Retina (tissue), 1 donor: ENCODE measurements at regions not wholly inside any gene's neighbourhood (a gene's known extent, or its start where the extent isn't known, plus 50 kb on each side); places are given as distances from the start of the nearest gene placed in this dataset.
A peak's percentile ranks its signal among the peaks of the same experiment; 100 is the strongest.
"Not testable (repeated sequence)": the region's sequence is repeated elsewhere in the genome, so short reads cannot be mapped to it uniquely, and the experiment has no call there.

Source experiments
- DNase-seq: peaks from one replicate; pipeline ENCODE4 v3.0.0-alpha.2; 2016

DNA sequence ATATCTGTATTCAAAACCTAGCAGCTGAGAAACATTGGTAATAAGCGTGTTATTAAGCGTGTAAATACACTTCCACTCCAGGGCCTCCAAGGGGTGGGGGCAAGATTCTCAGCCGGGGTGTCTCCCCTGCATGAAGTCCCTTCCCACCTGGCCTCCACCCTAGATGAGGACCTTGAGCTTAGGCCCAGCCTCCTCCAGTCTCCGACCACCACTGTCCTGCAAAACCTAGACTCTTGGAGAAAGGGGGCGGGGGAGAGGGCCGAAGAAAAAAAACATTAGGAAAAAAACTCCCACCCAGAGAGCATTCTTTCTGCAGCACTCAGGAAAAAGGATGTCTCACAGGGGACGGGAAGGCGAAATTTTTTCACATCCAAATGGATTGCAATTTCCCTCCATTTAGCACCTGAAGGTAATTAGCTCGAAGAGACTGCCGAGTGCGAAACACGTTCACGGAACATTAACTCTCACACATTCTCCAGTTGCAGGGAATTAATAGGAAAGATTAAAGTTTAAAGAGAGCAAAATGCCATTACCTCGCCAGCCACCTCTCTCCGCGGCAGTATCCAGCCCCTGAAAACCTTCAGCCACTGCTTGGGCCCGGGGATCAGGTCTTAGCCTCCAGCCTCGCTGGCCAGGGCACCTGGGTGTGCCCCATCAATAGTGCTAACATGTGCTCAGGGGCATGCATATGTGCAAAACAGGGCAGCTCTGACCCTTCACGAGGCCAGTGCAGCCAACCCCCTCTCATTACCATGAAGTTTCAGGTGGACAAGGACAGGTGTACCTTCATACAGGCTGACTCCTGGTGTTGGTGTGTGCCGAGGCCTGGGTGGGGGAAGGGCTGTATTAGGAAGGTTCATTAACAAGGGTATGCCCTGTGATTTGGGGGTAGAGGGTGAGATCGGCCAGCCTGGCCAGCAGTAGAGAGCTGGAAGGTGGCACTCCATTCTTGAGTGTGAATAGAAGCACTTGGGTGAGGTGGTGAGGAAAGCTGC, 77.2 kb downstream of the HIF1AN start:
- no peak for DNase-seq

DNA sequence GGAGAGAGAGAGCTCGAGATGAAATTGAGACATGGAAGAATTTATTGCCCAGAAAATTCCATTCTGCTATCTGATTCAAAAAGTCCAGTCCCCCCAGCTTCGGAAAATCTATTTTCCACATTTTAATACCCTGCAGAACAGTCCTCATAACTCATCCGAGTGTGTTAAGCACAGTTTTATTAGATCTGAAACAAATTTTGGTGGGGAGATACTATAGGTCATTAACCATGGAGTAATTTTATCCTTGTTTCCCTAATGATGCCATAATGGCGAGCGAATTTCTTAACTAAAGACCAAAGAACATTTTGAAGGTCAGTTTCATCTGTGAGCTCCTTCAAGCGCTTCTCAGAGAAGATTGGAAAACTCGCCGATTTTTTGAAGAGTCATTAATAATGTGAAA, 78.1 kb downstream of the HIF1AN start:
- DNase-seq = no peak

DNA sequence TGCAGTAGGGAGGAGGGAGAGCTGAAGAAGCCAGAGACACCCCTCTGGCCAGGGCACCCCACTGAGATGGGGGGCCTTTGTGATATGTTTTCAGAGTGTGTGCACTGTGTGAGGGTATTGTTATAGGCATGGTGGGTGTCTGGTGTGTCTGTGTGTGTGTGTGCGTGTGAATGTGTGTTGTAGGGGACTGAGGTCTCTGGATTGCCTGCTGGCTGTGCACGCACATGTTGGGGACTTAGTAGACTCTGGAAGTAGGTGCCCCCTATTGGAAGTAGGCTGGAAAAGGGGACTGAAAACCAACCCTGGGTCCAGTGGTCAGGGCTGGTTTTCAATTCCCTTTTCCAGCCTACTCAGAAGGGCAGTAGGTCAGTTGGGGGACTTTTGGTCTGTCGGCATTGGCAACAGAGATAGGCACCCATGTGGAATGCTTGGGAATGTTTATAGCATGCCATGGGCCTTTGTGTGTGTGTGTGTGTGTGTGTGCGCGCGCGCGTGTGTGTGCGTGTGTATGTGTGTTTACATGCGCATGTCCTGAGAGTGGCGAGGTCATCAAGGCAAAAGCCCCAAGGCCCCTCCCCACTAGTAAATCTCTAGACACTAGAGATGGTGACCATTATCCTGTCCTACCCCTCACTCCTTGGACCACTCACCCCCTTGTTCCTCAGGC, 78.8 kb downstream of the HIF1AN start:
- DNase-seq = no peak

DNA sequence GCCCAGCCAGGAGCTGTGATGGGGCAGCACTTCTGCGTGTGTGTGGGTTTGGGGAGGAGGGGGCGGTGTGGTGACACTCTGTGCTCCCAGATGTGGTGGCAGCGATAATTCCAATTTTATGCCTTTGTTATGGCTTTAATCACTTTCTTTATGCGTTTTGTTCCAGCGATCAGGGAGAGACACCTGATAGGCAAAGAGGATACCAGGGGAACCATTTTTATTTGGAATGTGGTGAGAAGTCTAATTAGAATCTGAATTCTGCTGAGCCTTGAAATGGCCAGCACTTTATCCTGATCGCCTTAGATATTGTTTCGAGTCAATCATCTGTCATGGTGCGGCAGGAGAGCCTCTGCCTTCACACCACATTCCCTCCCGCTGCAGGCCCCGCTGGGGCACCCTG, 79.5 kb downstream of the HIF1AN start:
- DNase-seq = no peak

DNA sequence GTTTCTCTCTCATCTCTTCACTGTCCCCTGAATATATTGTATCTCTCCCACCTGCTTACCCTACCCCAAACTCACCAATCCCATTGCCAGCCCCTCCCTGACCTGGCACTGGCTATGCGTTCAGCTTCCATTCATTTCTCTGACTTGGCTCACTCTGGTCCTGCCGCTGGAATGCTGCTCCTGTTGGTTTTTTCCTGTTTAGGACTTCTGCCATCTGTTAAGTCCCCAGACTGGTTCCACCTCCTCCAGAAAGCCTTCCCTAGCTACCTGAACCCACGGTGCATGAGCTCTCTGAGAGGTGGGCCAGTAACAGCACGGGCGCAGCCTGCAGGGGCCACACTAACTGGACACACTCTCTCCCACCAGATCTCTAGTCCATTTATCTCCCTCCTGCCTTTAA, 80.2 kb downstream of the HIF1AN start:
- no peak for DNase-seq

DNA sequence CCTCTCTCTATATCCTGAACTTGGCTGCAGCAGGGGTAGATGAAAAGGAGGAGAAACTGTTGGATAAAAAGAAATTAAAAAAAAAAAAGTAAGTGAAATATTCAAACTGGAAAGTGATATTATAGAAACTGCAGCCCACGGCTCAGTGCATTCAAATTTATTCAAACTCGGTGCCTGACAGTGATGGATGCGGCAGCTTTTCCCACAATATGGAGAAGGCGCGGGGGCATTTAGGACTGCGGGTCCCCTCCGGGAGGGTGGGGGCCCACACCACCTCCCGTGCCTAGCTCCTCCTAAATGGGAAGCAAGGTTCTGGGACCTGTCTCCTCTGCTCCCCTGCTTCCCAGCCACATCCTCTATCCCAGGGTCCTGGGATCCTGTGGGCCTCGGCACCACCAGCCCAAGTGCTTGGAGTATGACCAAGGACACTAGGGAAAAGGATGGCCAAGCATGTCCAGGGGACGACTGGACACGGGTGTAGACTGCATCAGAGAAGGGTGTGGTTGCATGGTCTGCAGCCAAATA, 82.4 kb downstream of the HIF1AN start:
- DNase-seq = no peak

DNA sequence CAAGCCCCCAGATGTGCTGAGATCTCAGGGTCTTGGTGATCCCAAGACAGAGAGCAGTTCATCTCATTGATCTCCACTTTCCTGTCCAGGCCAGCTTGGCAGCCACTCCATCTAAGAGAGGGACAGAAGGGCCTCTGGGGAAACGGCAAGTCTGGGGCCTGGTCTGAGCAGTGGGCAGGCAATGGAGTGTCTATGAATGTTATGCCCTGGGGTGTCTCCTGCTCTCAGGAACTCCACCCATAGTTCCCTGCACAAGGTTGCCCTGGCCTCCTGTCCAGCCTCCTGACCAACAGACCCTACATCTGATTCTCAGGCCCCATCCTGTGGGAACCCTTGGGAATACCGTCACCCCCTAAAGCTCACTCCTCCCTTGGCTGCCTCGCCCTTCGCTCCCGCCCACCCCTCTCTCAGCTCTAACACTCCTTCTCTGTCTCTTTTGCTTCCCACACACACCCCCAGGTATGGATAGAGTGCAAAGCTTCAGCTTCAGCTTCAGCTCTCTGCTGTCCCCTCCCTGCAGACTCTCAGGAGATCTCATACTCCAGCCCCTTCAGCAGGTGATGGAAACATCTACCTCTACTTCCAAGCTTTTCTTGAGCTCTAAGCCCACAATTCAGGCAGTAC, 83.0 kb downstream of the HIF1AN start:
- no peak for DNase-seq

DNA sequence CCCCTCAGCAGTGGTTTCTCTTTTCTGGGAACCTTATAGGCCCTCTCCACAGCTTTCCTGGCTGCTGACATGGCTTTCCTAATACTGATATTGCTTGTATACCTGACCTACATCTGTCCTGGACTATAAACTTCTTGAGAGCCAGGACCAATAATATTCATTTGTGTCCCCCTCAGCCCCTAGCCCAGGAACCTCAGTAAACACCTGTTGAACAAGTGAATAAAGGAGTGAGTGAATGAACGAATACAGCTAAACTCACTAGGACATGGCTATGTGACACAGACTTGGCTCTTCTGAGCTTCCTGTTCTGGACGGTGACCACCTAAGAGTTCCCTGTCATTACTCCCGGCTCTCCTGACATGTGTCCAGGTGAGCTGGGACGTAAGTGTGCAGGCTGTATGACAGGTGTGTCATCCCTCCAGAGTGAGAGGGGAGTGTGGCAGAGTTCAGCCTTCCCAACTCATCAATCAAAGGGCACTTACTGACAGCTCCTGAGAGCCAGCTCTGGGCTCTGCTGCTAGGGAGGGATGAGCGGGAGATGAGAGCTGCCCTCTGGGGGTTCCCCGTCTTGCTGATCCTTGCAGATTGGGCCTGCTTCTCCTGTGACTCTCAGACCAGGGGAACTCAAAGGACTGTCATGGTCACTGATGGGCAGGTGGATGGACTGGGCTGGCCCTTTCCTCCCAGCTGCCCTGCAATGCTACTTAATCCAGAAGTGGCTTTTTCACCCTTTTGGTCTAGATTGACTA, 84.5 kb downstream of the HIF1AN start:
- no peak for DNase-seq

DNA sequence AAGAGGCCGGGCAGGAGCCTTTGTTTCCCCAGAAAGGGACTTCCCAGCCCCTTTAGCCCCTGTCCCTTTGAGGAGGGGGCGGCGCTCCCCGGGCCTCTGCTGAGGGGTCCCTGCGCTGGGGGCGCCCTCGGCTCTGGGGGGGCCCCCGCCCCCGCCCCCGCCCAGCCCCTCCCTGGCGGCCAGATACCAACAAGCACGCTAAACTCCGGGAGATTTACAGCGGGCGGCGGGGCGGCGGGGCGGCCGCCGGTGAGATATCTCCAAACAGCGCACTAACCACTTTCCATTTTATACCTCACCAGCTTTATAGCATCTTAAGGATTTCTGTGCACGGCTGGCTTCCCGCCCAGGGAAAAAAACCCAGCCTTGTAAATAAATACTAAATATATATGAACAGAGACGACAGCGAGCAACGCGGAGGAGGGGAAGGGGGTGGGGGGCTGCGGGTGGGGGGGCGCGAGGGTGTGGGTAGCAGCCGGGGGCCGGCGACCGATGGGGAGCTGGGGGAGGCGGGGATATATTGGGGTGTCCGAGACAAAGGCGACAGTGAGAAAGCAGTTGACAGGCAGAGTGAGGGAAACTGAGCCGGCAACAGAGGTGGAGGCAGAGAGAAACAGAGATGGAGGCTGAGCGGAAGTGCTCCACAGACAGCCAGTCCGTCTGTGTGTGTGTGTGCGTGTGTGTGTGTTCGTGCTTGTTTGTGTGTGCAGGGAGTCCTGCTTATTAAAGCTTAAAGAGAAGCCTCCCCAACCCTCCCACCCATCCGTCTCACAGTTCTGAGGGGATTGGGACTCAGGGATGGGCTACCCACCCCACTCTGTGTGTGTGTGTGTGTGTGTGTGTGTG, 85.8 kb downstream of the HIF1AN start:
- DNase-seq = no peak

DNA sequence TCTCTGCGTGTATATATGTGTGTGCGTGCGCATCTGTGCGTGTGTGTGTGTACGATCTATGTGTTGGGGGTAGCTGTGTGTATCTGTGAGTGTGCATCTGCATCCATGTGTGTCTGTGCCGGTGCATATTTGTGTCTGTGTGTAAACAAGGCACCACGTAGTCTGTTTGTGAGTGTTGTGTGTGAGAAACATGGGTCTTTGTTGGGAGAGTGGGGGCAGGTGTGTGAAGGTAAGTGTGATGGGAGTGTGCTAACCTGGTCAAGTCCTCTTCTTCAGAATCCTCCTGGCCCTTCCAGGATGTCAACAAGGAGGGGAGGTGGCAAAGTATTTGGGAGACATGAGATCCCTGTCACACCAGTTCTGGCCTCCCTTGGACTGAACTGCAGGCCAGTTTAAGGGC, 87.2 kb downstream of the HIF1AN start:
- no peak for DNase-seq

DNA sequence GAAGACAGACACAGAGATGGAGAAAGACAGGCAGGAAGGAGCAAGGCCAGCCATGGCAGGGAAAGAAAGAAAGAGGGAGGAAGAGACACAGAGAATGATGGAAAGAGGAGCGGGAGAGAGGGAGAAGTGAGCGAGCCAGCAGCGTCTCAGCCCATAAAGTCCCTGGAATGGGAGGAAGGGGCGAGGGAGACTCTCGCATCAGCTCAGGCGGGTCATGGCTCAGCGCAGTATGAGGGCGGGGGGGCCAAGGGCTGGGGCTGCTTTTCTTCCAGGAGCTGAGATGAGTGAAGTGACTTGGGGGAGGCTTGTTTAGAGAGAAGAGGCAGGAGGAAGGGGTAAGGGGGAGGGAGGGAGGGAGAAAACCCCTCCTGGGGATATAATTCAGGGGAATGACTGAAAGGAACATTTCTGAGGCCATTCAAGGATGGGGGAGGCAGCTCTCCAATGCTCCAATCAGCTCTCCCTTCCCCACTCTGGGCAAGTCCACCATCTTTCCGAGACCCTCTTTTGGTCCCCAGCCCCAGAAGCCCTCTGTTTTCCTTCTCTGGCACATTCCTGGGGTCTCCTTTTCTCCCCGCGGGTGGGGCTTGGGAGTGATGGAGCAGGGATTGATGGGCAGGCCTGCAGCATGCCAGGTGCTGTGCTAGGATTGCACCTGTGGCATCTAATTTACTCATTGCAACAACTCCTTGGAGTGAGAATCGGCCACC, 87.9 kb downstream of the HIF1AN start:
- no peak for DNase-seq

DNA sequence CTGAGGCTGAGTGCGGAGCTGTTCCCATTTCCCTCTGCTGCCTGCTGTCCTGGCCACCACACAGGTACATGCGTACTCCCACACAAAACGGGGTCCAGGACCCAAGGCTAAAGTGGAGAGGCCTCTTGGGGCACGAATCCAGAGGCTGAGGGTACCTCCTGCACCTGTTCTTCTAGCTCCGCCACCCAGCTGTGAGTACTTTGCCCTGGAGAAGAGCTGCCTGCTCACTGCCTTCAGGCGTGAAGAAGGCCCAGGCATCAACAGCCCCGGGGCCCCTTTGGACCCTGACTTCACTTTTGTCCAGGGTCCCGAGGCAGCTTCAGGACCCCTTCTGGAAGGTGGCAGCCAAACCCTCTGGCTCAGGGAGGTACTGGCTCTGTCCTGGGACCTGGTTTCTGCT, 88.6 kb downstream of the HIF1AN start:
- no peak for DNase-seq

DNA sequence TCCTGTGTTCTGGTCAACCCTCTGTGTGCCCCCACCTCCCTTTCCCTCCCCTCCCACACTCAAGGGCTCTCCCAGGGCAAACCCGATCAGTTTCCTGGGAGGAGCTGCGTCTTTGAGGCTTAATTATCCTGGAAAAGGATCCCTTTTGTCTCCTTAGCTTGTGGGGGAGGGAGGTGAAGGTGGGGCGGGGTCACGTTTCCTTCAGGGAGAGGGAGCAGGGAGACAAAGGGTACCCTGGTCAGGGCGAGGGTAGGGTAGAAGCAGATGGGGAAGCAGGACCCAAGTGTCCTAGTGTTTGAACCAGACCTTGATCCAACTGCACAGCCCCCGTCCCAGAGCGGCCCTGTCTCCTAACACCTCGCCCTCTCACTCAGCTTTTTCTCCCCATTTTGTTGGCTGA, 90.1 kb downstream of the HIF1AN start:
- DNase-seq = no peak

DNA sequence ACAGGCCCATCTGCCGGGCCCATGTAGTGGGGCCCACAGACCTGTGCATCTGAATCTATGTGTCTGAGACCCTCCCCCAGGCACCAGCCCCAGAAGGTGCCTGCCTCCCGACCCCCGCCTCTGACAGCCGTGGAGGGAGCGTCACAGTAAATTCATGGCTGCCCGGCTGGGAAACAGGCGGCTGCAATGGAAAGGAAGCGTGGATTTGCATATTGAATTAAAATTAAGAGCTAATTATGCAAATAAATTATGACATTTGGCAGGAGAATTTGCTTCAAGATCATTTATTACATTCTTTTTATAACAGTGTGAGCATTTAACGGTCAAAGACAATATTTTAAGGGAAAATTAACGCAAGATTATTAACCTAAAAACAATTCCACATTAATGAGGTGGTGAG, 92.3 kb downstream of the HIF1AN start:
- DNase-seq = no peak

DNA sequence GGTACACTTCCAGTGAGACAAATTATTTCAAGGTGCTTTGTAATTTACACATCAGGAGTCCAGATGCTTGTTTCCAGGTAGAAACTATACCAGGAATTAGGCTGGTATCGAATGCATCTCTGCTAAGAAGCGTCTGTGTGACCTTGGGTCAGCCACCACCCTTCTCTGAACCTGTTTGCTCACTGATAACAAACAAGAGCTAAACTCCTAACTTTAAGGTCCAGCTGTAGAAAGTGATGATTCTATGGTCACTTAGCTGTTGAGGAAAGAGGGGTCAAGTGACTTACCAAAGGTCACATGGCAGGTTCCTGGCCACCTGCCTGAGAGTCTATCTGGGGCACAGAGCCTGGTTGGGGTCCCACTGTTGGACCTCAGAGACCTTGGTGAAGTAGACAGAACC, 95.4 kb downstream of the HIF1AN start:
- DNase-seq = no peak

DNA sequence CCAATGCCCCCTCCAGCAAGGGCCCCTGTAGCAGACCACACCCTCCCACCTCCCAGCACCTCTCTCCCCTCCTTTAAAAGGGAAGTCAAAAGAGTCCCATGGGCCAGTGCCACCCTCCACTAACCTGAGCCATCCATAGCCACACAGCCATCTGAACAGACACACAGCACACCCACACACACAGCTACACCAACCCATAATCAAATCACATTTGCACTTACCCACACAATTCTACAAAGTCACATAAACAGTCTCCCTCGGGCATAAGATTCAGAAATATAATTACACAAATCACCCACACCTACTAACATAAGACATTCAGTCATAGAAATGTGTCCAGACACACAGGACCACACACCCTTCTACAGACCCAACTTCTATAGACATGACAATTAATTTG, 96.3 kb downstream of the HIF1AN start:
- no peak for DNase-seq

DNA sequence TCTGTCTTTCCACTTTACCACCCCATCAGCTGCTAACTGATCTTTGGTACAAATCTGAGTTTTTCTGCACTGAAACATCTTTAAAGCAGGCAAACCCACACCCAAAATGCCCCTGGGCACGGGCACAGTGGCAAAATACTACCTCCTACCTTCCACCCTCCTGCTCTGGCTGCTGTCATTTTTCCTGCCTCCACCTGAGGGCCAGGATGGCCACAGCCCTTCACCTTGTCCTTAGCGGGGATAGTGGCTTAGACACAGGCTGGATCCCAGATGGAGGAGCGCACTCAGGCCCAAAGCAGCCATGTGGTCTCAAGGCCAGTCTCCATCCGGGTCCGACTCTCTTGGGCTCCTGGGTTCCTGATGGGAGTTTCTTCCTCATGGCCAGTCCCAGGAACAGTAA, 98.3 kb downstream of the HIF1AN start:
- no peak for DNase-seq

DNA sequence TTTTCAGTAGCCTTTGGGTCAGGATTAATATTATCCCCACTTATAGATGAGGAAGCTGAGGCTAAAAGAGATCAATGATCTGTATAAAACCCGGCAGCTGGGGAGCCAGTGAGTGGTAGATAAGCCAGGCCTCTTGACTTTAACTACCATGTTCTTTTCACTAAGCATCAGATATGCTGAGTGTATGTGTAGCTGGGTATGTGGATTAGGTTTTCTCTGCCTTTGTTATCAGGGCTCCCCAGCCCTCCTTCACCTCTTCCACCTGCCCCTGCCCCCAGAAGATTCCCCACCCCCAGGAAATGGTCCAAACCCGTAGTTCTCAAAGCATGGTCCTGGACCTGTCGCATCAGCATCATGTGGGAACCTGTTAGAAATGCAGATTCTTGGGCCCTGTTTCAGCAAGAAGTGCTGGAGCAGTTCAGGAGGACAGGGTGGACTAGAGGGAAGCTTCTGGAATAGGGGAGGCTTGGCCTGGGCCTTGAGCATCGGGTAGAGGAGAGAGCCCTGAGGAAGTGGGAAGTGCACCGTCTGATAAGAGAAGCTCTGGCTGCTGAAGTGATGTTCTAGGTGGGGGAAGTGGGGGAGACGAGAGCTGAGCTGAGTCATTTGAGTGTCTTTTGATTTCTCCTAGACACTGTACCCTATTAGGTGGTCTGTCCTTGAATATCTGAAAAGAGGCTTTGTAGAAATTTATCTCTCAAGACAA, 101.3 kb downstream of the HIF1AN start:
- no peak for DNase-seq

DNA sequence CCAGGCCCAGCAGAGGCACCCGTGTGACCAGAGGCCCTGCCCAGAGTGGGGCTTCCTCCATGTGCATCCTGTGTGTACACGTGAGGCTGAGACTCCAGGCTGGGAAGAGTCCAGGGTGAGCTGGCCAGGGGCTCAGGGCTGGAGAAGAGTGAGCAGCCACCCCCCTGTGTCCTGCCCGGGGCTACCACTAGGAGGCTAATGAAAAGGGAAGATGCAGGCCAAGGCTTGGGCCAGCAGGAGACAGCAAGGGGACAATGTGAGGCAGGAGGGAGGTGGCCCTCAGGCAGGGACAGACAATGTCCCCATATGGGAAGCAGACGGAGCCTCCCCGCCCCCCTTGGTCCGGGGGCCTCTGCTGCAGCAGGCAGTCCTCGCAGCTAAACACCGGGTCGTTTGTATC, 102.0 kb downstream of the HIF1AN start:
- DNase-seq = peak; percentile 78

DNA sequence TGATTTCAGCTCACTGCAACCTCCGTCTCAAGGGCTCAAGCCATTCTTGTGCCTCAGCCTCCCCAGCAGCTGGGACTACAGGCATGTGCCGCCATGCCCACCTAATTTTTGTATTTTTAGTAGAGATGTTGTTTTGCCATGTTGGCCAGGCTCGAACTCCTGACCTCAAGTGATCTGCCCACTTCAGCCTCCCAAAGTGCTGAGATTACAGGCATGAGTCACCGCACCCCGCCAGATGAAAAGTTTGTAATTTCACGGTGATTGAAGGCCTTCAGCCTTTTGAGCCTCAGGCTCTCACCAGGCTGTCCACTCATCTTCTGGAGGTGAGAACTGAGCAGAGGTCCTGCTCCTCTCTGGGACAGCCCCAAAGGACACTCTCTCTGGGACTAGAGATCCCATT, 103.2 kb downstream of the HIF1AN start:
- not testable (repeated sequence) for DNase-seq
